GM23338 (cell line): ENCODE measurements at regions not wholly inside any gene's neighbourhood (a gene's known extent, or its start where the extent isn't known, plus 50 kb on each side); places are given as distances from the start of the nearest gene placed in this dataset.
A peak's percentile ranks its signal among the peaks of the same experiment; 100 is the strongest.

ENCODE experiments used
- ATAC-seq: fragments of 200-7000 bp; cut with Tn5 transposase; 3 replicates; pipeline ENCODE4 v1.9.1; 2020
- DNase-seq: peaks from one replicate; pipeline ENCODE4 v3.0.0-alpha.2; 2015; ENCODE audit warnings: low spot score
- H2AFZ ChIP-seq: fragments of 200-600 bp; sonication (generic); 2 replicates; pipeline ENCODE4 v1.8.0; 2016; ENCODE audit warnings: antibody characterized with exemption, mild to moderate bottlenecking, moderate library complexity
- H3F3A ChIP-seq: fragments of 200-600 bp; sonication (generic); replicated peaks from 2 replicates; pipeline ENCODE4 v1.8.0; 2017; ENCODE audit warnings: antibody characterized with exemption, mixed run types, low read depth
- H3K27ac ChIP-seq: fragments of 200-600 bp; sonication (generic); 2 replicates; pipeline ENCODE4 v1.6.1; 2016; ENCODE audit warnings: low read depth
- H3K27me3 ChIP-seq: fragments of 200-600 bp; sonication (generic); 2 replicates; pipeline ENCODE4 v1.8.0; 2016; ENCODE audit warnings: mild to moderate bottlenecking, mixed run types, moderate library complexity; ENCODE audit not compliant: insufficient read depth
- H3K36me3 ChIP-seq: fragments of 200-600 bp; sonication (generic); 2 replicates; pipeline ENCODE4 v1.8.0; 2016; ENCODE audit warnings: mild to moderate bottlenecking; ENCODE audit not compliant: insufficient read depth
- H3K4me1 ChIP-seq: fragments of 200-600 bp; sonication (generic); 2 replicates; pipeline ENCODE4 v1.8.0; 2016; ENCODE audit warnings: mild to moderate bottlenecking, moderate library complexity; ENCODE audit not compliant: insufficient read depth
- H3K4me2 ChIP-seq: fragments of 200-600 bp; sonication (generic); 2 replicates; pipeline ENCODE4 v1.7.1; 2017; ENCODE audit warnings: mixed run types
- H3K4me3 ChIP-seq: fragments of 200-600 bp; sonication (generic); 2 replicates; pipeline ENCODE4 v1.6.1; 2016; ENCODE audit warnings: mixed run types
- H3K79me2 ChIP-seq: fragments of 200-600 bp; sonication (generic); replicated peaks from 2 replicates; pipeline ENCODE4 v1.8.0; 2017; ENCODE audit warnings: mild to moderate bottlenecking; ENCODE audit not compliant: insufficient read depth
- H3K9me2 ChIP-seq: fragments of 200-600 bp; sonication (generic); 2 replicates; pipeline ENCODE4 v1.8.0; 2017; ENCODE audit not compliant: insufficient read depth
- H4K20me1 ChIP-seq: fragments of 200-600 bp; sonication (generic); replicated peaks from 2 replicates; pipeline ENCODE4 v1.8.0; 2017; ENCODE audit warnings: mild to moderate bottlenecking; ENCODE audit not compliant: insufficient read depth
- H3K27ac Mint-ChIP-seq: 2 replicates; pipeline ENCODE4 v1.8.0; 2020; ENCODE audit warnings: inconsistent platforms, mild to moderate bottlenecking, moderate library complexity, mixed read lengths
- H3K27me3 Mint-ChIP-seq: 3 replicates; pipeline ENCODE4 v1.8.0; 2022; ENCODE audit warnings: low read depth, mild to moderate bottlenecking, moderate library complexity, mixed read lengths, inconsistent platforms; ENCODE audit not compliant: insufficient read depth, poor library complexity
- H3K36me3 Mint-ChIP-seq: 3 replicates; pipeline ENCODE4 v1.8.0; 2021; ENCODE audit warnings: low read depth, mild to moderate bottlenecking, inconsistent platforms, moderate library complexity, mixed read lengths
- H3K4me1 Mint-ChIP-seq: 3 replicates; pipeline ENCODE4 v1.8.0; 2020; ENCODE audit warnings: mild to moderate bottlenecking, inconsistent platforms, mixed read lengths
- H3K4me3 Mint-ChIP-seq: 3 replicates; pipeline ENCODE4 v1.8.0; 2021; ENCODE audit warnings: moderate library complexity, mild to moderate bottlenecking, inconsistent platforms, mixed read lengths
- H3K9me3 Mint-ChIP-seq: 3 replicates; pipeline ENCODE4 v1.8.0; 2020; ENCODE audit warnings: moderate library complexity, mild to moderate bottlenecking, inconsistent platforms, mixed read lengths
- CREB1 ChIP-seq: fragments of 250-450 bp; sonication (Bioruptor Pico); IDR thresholded peaks from 2 replicates; pipeline ENCODE4 v1.5.0; 2020; ENCODE audit warnings: low read depth, mild to moderate bottlenecking, moderate library complexity
- ETS1 ChIP-seq: IDR thresholded peaks from 2 replicates; pipeline ENCODE4 v1.6.1; 2016; ENCODE audit warnings: antibody characterized with exemption
- EZH2 ChIP-seq: fragments of 200-600 bp; sonication (generic); IDR thresholded peaks from one replicate; pipeline ENCODE4 v1.8.0; 2017; ENCODE audit warnings: antibody characterized with exemption, mild to moderate bottlenecking, low read depth; ENCODE audit not compliant: unreplicated experiment
- EZH2phosphoT487 ChIP-seq: fragments of 200-600 bp; sonication (generic); IDR thresholded peaks from one replicate; pipeline ENCODE4 v1.8.1; 2018; ENCODE audit warnings: antibody characterized with exemption; ENCODE audit not compliant: unreplicated experiment
- JUNB ChIP-seq: IDR thresholded peaks from one replicate; pipeline ENCODE4 v1.6.1; 2016; ENCODE audit warnings: antibody characterized with exemption; ENCODE audit not compliant: unreplicated experiment
- NANOG ChIP-seq: IDR thresholded peaks from 2 replicates; pipeline ENCODE4 v1.6.1; 2016; ENCODE audit warnings: antibody characterized with exemption, borderline replicate concordance
- POLR2AphosphoS5 ChIP-seq: IDR thresholded peaks from 2 replicates; pipeline ENCODE4 v1.6.1; 2016; ENCODE audit warnings: antibody characterized with exemption, low read depth
- STAT1 ChIP-seq: IDR thresholded peaks from one replicate; pipeline ENCODE4 v1.6.1; 2016; ENCODE audit warnings: antibody characterized with exemption; ENCODE audit not compliant: unreplicated experiment
- ZNF114 ChIP-seq: fragments of 250-450 bp; sonication (Bioruptor Pico); IDR thresholded peaks from 2 replicates; pipeline ENCODE4 v1.5.0; 2020; ENCODE audit warnings: mild to moderate bottlenecking, moderate library complexity
- ZNF331 ChIP-seq: fragments of 250-450 bp; sonication (Bioruptor Pico); IDR thresholded peaks from 2 replicates; pipeline ENCODE4 v1.5.0; 2020; ENCODE audit warnings: low read depth, mild to moderate bottlenecking, moderate library complexity
- ZNF462 ChIP-seq: fragments of 250-450 bp; sonication (Bioruptor Pico); IDR thresholded peaks from 2 replicates; pipeline ENCODE4 v1.5.0; 2020; ENCODE audit warnings: mild to moderate bottlenecking, moderate library complexity
- TF ChIP-seq, protein P1 (sequence below): IDR thresholded peaks from one replicate; pipeline ENCODE4 v1.6.1; 2018; ENCODE audit warnings: antibody characterized with exemption; ENCODE audit not compliant: unreplicated experiment
- TF ChIP-seq, protein P2 (sequence below), 2 experiments: fragments of 200-600 bp in 1 of 2; sonication (generic) in 1 of 2; conservative IDR thresholded peaks; 2 replicates each; pipeline versions ENCODE4 v1.5.1 to v1.6.1; 2016 to 2017; ENCODE audit warnings: antibody characterized with exemption in 2 of 2, low read depth in 2 of 2, mild to moderate bottlenecking in 2 of 2, moderate library complexity in 1 of 2

GRCh38 chr9:38482918-38483592 lies 58.8 kb upstream of the IGFBPL1 start:
- H3K36me3 ChIP-seq: no peaks in the 10 kb centered on the region
- no peaks in the 10 kb centered on the region for H4K20me1 ChIP-seq
- peak; percentile 40; the same call in 2 of the 3 replicates for ATAC-seq
- peak overlapping the region; percentile 25 for H3K4me2 ChIP-seq
- H2AFZ ChIP-seq: peak overlapping the region; percentile 90
- no peaks in the 10 kb centered on the region for H3K9me2 ChIP-seq
- peaks cover 9% of the 10 kb centered on the region; the same call in 1 of the 2 replicates for H3F3A ChIP-seq
- Mint-ChIP-seq H3K4me1 (peaks cover 43% of the 10 kb centered on the region), H3K27me3 (peaks cover 5% of the 10 kb centered on the region), H3K9me3 (peaks cover 2% of the 10 kb centered on the region; the same call in 1 of the 3 replicates), H3K27ac (peak overlapping the region; percentile 82), H3K4me3 (peak overlapping the region; percentile 41), H3K36me3 (no peaks in the 10 kb centered on the region)
- no peaks in the 10 kb centered on the region for H3K79me2 ChIP-seq
- peak overlapping the region; percentile 29; the same call in 1 of the 2 replicates for H3K4me3 ChIP-seq
- TF ChIP-seq NANOG: no peak
- TF ChIP-seq, protein P1, sequence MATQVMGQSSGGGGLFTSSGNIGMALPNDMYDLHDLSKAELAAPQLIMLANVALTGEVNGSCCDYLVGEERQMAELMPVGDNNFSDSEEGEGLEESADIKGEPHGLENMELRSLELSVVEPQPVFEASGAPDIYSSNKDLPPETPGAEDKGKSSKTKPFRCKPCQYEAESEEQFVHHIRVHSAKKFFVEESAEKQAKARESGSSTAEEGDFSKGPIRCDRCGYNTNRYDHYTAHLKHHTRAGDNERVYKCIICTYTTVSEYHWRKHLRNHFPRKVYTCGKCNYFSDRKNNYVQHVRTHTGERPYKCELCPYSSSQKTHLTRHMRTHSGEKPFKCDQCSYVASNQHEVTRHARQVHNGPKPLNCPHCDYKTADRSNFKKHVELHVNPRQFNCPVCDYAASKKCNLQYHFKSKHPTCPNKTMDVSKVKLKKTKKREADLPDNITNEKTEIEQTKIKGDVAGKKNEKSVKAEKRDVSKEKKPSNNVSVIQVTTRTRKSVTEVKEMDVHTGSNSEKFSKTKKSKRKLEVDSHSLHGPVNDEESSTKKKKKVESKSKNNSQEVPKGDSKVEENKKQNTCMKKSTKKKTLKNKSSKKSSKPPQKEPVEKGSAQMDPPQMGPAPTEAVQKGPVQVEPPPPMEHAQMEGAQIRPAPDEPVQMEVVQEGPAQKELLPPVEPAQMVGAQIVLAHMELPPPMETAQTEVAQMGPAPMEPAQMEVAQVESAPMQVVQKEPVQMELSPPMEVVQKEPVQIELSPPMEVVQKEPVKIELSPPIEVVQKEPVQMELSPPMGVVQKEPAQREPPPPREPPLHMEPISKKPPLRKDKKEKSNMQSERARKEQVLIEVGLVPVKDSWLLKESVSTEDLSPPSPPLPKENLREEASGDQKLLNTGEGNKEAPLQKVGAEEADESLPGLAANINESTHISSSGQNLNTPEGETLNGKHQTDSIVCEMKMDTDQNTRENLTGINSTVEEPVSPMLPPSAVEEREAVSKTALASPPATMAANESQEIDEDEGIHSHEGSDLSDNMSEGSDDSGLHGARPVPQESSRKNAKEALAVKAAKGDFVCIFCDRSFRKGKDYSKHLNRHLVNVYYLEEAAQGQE: no peak
- no peak for TF ChIP-seq ETS1
- TF ChIP-seq CREB1 (CRISPR knock-in tag): no peak
- no peak for TF ChIP-seq ZNF331 (CRISPR knock-in tag)
- no peak for TF ChIP-seq ZNF462
- no peak for TF ChIP-seq JUNB
- TF ChIP-seq, protein P2, sequence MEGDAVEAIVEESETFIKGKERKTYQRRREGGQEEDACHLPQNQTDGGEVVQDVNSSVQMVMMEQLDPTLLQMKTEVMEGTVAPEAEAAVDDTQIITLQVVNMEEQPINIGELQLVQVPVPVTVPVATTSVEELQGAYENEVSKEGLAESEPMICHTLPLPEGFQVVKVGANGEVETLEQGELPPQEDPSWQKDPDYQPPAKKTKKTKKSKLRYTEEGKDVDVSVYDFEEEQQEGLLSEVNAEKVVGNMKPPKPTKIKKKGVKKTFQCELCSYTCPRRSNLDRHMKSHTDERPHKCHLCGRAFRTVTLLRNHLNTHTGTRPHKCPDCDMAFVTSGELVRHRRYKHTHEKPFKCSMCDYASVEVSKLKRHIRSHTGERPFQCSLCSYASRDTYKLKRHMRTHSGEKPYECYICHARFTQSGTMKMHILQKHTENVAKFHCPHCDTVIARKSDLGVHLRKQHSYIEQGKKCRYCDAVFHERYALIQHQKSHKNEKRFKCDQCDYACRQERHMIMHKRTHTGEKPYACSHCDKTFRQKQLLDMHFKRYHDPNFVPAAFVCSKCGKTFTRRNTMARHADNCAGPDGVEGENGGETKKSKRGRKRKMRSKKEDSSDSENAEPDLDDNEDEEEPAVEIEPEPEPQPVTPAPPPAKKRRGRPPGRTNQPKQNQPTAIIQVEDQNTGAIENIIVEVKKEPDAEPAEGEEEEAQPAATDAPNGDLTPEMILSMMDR (conservative IDR thresholded peaks at IDR 0.05; ENCODE audit: low read depth in 2 of 2): no peak
- TF ChIP-seq EZH2: no peak
- TF ChIP-seq POLR2AphosphoS5: no peak
- TF ChIP-seq STAT1: no peak
- no peak for TF ChIP-seq ZNF114
- TF ChIP-seq EZH2phosphoT487: no peak
- peaks cover 32% of the 10 kb centered on the region for H3K4me1 ChIP-seq
- no peaks in the 10 kb centered on the region for H3K27me3 ChIP-seq
- peak overlapping the region; percentile 70 for H3K27ac ChIP-seq
- DNase-seq: peak; percentile 31
